ENCODE measurements at regions not wholly inside any gene's neighbourhood (a gene's known extent, or its start where the extent isn't known, plus 50 kb on each side); places are given as distances from the start of the nearest gene placed in this dataset.
A peak's percentile ranks its signal among the peaks of the same experiment; 100 is the strongest.

DNA sequence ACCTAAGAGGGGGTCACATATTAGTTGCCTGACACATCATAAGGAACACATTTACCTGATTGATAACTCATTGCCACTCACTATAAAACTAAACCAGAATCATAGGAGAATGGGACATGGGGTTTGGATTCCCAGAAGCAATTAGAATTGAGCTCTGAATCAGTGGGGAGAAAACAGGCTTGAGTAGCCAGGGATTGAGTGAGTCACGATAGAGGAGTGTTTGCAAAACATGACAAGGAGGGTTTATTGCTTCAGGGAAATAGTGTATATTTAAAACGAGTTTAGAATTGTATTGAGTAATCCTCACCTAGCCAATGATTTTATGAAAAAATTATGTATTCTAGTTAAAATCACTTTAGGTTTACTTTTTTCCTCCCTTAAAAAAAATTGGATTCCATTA, 101.1 kb upstream of the THRB start:
- no peak for DNase-seq (ENCODE audit: low read depth)

DNA sequence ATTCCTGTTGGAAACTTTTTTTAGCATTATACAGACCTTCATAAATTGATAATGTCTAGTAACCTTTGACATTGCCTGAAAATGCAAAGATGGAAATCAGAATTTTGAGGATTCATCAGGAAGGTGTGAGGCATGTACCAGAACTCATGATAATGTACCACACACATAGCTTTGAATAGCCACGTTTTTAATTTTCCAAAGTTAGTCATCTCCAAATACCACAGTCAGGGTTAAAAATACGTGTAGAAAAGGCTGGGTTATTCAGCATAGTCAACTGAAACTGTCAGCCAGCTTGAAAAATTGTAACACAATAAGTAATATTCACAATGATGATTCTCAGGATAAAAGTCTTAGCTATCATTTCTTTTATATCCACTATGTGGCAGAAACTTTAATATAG, 102.0 kb upstream of the THRB start:
- DNase-seq (ENCODE audit: low read depth) = no peak

DNA sequence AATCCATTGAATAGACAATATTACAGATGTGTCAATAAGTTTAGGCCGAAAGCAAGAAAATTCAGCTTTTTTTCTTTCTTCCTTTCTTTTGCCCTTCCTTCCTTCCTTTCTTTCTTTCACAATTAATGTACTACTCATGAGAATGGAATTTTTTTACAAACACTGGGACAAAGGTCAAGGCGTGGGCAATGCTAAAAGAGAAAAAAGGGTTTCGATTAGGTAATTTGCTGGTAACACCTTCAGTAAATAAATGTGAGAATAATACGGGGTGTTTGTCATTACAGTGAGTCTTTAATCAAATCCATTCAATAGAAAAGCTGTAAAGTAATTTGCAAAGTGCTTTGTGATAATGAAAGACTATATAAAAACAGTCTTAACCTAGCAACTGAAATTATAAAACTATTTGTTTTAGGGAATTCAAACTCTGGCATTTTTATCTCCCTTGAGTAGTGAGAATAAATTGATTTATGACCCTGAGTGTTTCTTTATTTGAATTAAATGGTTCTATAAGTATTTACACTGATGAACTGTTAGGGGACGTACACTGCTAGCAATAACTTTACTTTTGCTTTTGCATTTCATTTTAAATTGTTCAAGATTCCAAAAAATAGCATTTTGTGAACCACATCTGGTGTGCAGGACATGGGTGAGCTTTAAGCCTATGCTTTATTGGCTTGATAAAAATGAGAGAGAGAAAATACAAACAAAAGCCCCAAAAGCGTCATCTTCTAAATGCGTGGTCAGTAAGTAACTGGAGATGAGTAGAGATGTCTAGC, 104.2 kb upstream of the THRB start:
- DNase-seq (ENCODE audit: low read depth) = peak; percentile 26

DNA sequence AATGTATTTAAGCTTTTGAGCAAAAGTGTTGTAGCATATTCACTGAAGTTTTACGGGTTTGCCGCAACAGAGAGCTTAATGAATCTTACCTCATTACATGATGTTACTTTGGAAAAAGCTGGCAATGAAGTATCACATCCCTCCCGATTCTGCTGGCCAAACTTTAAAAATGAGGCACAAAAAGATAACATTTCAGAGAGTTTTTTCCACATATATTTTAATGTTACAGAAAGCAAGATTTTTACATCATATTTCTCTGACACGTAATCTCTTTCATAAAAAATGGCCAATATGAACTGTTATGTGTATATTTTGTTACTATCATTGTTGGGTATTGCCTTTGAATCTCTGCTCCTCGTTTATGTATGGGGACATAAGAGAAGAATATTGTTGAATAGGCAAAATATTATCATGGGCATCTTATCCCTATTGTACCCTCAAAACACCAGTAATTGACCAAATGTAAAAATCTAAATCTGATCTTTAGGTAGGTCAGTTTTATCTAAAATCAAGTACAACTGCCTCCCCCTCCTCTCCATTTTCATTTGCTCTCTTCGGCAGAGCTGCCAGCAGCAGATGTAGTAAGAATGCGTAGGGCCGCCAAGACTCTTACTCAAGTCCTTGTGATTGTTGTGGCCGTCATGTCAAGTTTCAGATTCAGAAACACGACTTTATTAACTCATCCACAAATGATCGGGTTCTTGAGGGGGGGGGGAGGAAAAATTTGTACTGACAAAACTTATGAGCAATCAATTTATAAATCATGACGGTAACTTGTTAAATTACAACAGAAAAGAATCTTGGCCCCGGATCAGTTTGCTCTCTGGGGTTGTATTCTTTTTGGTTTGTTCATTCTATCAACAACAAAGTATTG, 106.7 kb upstream of the THRB start:
- DNase-seq (ENCODE audit: low read depth) = no peak

DNA sequence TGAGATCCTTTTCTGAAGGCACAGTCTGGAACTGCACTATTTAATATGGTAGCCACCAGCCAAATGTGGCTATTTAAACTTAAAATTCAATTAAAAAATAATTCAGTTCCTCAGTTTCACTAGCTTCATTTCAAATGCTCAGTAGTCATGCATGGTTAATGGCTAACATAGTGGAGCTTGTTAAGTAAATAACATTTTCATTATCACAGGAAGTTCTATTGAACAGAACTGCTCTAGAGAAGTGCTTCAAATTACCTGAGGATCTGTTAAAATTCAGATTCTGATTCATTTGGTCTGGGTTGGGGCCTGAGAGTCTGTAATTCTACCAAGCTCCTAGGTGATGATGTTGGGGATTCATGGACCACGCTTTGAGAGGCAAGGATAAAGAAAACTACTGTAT, 109.6 kb upstream of the THRB start:
- DNase-seq (ENCODE audit: low read depth) = no peak

DNA sequence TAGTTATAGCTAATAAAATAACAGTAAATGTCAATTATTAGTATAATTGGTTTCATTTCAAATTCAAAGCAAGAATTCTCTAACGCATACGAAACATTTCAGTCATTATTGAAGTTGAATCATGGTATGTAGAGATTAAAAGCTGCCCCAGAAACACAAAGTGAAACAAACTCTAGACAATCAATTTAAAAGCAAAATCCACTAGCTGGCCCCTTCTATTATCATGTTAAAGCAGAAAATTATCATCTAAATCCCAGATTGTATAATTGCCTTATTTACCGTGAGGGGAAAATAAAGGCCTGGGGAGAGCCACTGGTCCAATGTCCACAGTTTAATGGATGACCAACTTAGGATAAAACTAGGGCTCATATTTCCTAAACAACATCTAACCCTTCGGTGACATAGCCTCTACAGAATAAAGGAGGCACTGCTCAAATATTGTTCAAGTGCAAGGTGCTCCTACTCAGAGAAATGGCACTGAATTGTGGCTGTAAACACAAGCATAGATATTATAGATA, 110.9 kb upstream of the THRB start:
- DNase-seq (ENCODE audit: low read depth) = no peak

DNA sequence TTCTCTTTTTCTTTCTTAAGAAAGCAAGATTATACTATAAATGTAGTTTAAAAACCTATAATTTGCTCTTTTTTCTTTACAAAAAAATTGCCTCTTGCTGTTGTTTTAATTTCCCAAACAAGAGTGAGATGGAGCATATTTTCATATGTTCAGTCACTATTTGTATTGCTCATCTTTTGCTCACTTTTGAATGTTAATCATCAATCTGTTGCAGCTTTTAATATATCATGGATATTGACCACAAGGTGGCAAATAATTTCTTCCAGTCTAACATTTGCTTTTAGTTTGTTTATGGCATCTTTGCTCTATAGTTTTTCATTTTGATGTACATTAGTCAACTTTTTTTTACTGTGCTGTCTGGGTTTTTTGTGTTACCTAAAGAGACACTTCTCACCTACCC, 112.6 kb upstream of the THRB start:
- no peak for DNase-seq (ENCODE audit: low read depth)

DNA sequence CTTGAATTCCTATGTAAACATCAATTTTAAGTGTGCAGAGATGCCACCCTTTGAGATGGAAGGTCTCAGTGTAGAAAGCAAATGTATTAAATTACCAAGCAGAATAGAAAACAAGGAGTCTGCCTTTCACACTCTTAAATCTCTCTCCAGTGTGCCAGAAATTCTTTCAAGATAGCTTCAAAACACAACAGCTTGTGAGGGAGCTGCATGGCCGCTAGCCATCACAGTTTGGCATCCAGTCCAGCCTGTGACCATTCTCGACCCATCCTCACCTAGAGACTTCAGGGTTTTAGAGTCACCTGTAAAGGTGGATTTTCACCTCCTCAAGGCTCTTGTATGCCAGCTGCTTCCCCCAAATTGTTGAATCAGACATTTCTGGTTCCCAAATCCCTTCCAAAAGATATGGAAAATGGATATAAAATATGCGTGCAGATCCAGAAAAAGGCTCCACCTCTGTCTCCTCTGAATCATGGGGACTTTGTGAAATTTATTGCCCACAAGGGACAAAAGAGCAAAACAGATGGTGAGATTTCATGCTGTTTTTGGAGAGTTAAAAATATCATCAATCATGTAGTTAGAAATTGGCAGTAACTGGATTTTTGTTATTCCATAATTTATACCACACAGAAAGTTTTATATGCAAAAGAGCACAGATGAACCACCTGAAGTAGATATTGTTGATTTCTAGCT, 114.2 kb upstream of the THRB start:
- DNase-seq (ENCODE audit: low read depth) = peak; percentile 26

DNA sequence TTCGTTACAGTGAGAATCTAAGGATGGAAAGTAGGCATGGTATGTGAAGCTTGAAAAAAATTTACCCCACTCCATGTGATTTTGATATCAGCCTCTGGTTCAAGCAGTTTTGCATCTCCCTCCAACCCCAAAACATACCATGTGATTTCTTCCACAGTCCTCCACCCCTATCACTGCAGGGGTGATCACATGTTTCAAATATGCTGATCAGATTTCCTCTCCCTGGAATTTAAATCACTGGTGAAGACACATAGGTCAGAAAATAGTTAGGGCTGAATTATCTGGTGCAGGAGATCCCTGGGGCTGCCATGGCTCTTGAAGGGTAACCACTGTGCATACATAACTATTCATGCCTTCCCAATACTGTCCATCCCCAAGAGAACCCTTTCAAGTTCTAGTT, 119.7 kb upstream of the THRB start:
- DNase-seq (ENCODE audit: low read depth) = no peak

DNA sequence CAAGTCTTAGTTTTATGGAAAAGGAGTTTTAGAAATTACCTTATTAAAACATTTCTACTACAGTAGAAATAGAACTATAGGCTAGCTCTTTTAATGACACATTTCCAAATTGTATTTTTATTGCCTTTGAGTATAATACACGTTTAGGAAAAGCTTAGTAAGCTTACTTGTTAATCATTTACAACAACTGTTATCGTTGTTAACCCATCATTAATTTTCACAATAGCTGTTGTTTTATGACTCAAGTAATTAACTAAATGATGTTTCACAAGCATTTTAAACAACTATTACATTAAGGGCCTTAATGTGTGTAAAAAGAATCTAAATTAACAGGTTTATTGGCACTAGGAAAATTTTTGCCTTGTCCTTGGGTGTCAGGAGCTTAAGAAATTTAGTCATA, 120.5 kb upstream of the THRB start:
- no peak for DNase-seq (ENCODE audit: low read depth)

DNA sequence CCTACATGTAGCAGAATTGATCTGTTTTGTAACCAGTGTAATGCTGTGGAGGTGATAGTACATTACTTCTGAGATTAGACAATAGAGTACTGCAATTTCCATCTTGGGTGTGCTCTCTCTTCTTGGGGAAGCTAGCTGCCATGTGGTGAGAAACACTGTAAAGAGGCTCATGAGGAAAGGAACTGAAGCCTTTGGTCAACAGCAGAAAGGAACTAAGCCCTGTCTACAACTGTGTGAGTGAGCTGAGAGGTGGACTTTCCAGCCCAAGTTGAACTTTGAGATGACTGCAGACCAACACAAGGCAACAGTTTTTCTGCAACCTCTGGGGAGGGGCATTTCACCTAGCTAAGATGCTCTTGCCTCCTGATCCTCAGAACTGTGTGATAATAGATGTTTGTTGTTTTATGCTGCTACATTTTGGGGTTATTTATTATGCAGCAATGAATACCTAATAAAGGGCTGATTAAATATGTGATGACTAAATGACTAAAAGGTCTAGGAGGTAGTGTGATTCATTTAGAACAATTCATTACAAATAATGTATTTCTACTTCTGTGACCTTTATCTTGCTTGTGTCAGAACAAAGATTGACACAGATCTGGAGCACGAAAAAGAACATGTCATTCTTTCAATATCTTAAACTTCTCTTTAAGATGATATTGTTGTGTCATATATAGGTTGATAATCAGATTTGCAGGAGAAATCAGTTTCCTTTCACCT, 121.6 kb upstream of the THRB start:
- DNase-seq (ENCODE audit: low read depth) = no peak

DNA sequence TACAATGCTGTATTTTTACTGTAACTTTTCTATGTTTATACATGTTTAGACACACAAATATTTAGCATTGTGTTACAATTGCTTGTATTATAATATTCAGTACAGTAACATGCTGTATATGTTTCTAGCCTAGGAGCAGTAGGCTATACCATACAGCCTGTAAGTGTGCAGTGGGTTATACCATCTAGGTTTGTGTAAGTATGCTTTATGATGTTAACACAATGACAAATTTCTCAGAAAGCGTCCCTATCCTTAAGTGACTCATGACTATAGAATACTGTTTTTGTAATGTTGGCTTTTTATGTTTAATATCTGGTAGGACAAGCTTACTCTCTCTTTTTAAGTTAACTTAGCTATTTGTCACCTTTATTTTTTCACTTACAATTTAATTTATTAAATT, 127.5 kb upstream of the THRB start:
- no peak for DNase-seq (ENCODE audit: low read depth)

DNA sequence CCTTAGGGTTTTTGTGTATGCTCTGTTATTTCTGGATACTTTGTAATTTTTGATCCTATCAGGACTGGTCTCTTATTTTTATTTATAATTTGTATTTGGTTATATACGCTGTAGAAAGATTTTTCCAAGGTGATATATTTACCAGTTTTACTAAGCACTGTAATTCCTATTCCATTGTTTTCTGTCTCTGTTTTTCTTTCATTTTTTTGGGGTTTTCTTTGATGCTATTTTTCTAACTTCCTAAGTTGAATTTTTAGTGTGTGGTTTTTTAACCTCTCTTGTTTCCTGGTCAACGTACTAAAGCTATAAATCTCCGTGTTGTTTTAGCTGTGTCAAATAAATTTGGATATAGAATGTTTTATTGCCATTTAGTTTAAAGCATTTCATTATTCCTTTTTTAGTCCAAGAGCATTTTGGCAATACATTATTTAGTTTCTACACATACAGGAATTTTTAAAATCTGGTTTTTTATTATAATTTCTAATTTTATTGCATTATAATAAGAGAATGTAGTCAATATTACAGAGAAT, 128.1 kb upstream of the THRB start:
- no peak for DNase-seq (ENCODE audit: low read depth)

DNA sequence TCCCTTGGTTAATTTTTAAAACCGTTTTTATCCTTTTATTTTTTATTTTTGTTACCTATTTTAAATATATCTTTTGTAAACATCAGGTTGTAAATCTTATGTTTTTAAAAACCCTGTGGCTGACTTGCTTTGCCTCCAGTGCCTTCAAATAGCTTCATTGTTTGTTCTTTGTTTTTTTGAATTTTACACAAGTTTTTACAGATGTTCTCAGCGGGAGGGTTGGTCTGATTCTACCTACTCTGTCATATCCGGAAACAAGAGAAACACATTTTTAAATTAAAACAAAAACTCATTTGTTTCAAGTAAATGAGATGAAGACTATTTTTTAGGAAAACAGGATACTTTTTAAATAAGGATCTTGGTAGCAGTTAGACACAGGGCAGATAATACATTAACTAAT, 129.0 kb upstream of the THRB start:
- DNase-seq (ENCODE audit: low read depth) = no peak

DNA sequence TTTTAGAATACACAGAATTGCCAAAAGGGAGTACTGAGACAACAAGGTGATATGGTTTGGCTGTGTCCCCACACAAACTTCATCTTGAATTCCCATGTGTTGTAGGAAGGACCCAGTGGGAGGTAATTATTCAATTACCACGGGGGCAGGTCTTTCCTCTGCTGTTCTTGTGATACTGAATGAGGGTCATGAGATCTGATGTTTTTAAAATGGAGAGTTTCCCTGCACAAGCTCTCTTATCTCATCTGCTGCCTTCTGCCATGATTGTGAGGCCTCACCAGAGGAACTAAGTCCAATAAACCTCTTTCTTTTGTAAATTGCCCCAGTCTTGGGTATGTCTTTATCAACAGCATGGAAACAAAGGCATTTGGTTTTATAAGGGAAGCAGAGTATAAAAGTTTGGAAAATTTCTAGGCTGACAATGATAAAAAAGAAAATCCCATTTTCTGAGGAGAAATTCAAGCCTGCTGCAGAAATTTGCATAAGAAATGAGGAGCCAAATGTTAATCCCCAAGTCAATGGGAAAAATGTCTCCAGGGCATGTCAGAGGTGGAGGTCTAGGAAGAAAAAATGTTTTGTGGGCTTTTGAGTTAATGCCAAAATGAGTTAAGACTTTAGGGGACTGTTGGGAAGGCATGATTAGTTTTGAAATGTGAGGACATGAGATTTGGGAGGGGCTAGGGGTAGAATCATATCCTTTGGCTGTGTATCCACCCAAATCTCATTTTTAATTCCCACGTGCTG, 130.5 kb upstream of the THRB start:
- no peak for DNase-seq (ENCODE audit: low read depth)

DNA sequence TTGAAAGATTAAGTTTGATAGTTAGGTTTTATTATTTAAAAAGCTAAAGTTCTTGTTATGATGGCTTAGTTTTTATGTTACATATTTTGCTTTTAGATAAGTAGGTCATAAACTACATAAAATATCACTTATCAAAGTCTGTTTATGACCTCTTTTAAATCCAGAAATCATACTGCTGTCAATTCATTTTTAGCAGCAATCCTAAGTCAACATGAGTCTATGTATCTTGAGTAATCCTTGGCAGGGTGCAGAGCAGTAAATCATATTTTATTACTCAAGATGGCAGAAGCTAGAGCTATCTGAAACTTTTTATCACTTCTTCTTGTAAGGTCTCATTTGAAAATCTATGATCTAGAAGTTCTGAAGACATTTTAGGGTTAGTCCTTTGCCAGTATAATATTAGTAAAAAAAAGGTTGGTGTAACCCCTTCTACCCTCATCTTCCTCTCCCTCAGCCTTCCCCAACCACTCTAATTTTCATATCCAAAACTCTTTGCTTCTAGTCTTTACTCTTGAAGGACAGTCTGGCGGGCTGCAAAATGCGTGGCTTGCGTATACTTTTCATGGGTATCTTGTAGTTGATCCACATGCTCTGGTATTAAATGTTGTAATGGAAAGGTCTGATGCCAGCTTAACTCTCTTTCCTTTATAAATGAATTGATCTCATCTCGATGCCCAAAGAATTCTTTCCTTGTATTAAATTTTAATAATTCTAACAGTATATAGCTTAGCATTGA, 134.0 kb upstream of the THRB start:
- DNase-seq (ENCODE audit: low read depth) = peak; percentile 22

DNA sequence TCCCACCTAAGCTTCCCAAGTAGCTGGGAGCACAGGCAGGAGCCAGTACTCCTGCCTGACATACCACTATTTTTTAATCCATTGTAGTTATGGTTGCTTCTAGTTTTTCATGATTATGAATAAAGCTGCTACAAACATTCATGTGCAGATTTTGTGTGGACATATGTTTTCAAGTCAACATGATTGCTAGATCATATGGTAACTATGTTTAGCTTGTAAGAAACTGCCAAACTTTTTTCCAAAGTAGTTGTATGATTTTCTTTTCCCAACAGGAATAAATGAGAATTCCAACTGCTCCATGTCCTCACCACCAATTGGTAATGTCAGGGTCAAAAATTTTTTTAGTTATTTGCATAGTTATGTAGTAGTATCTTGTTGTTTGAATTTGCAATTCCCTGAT, 136.8 kb upstream of the THRB start:
- no peak for DNase-seq (ENCODE audit: low read depth)

DNA sequence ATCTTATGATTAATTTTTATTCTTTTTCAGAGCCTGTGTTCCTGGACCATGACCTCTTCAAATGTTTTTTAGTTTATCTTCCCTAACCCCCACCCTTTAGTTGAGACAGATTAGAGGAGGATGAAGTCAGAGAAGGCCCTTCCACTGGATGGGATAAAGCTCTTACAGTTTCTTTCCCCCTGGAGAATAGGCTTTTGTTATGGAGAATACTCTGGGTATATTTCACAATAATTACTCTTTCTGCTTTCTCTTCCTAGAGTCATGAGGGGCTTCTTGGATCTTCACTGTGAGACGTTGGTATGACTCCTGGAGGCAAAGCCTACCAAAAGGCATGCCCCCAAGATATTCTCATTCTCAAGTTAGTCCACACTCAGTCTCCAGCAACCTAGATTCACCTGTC, 144.4 kb upstream of the THRB start:
- no peak for DNase-seq (ENCODE audit: low read depth)

DNA sequence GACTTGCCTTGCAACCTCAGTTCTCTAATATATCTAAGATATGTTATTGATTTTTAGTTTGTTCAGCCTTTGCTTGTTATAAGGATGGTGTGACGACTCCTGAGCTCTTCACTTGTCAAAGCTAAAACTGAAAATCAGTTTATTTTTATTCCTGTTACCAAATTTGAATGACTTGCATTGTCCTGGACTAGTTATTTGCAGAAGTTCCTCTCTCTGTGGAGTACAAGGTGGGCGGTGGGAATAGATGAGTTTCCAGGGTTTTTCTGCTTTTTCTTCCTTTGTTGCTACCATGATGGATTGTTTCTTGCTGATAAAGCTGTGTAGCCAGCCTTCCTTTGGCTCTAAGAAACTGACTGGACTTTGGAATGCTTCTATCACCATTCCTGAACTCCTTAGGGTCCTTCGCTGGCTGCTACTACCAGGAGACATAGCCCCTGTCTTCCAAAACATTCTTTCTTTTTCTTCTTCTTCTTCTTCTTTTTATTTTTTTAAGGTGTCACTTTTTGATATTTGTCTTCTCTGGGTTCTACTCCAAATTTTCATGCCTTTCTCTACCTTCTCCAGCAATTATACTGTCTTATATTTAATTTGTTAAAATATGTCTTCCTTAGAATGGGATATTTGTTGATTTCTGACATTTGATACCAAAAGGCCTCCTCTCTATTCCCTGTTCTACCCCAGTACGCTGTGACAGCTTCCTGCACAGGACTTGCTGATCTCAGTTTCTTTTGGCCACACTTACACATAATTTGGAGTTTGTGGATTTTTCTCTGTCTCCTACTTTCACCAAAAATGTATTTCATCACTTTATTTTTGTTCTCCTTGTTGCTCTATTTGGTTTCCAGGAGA, 145.1 kb upstream of the THRB start:
- no peak for DNase-seq (ENCODE audit: low read depth)

Data from myocyte (in vitro differentiated cells).